ENCODE measurements at regions not wholly inside any gene's neighbourhood (a gene's known extent, or its start where the extent isn't known, plus 50 kb on each side); places are given as distances from the start of the nearest gene placed in this dataset.

GRCh38 chr11:106280036-106280435 is 202.6 kb downstream of the AASDHPPT start:
- H3K27ac ChIP-seq (ENCODE audit: insufficient read depth, low read length) = no peak overlapping the region
- no peaks in the 10 kb centered on the region for H3K79me2 ChIP-seq (ENCODE audit: control insufficient read depth, insufficient read depth, low read length)
- no peak overlapping the region for H2AFZ ChIP-seq (ENCODE audit: low read length)
- no peaks in the 10 kb centered on the region for H3K36me3 ChIP-seq (ENCODE audit: control insufficient read depth, insufficient read depth, low read length)
- no peaks in the 10 kb centered on the region for H4K20me1 ChIP-seq (ENCODE audit: control insufficient read depth, extremely low read depth, insufficient read depth, low read length)
- no peak for DNase-seq (ENCODE audit: low read depth in 2 of 2)
- H3K27me3 ChIP-seq (ENCODE audit: control insufficient read depth, insufficient read depth, low read length) = no peaks in the 10 kb centered on the region
- H3K4me2 ChIP-seq (ENCODE audit: extremely low read depth, insufficient read depth, low read length) = no peak overlapping the region
- no peaks in the 10 kb centered on the region for H3K4me1 ChIP-seq (ENCODE audit: control insufficient read depth, extremely low read depth, insufficient read depth, low read length)
- no peaks in the 10 kb centered on the region for H3K9me3 ChIP-seq (ENCODE audit: control insufficient read depth, insufficient read depth, low read depth, low read length)
- no peak for TF ChIP-seq CTCF (conservative IDR thresholded peaks at IDR 0.05 in 1 of 2, IDR thresholded peaks at IDR 0.05 in 1 of 2; ENCODE audit: low read depth in 1 of 2, low read length in 2 of 2)
- TF ChIP-seq EZH2 (IDR thresholded peaks at IDR 0.05; ENCODE audit: low read length, missing control alignments) = no peak
- no peak overlapping the region for H3K9ac ChIP-seq (ENCODE audit: insufficient read depth, low read length)
- no peak overlapping the region for H3K4me3 ChIP-seq (replicated peaks in 1 of 4; ENCODE audit: control extremely low read depth in 1 of 4, insufficient read depth in 1 of 4, low read depth in 3 of 4, low read length in 4 of 4)

- Histone ChIP-seq H3K27ac (ENCODE audit: insufficient read depth, low read length) (no peak overlapping the region), H3K79me2 (ENCODE audit: control insufficient read depth, insufficient read depth, low read length) (no peaks in the 10 kb centered on the region), H3K4me3 (replicated peaks in 1 of 4; ENCODE audit: control extremely low read depth in 1 of 4, insufficient read depth in 1 of 4, low read depth in 3 of 4, low read length in 4 of 4) (no peak overlapping the region), H3K4me1 (ENCODE audit: control insufficient read depth, extremely low read depth, insufficient read depth, low read length) (no peaks in the 10 kb centered on the region), H4K20me1 (ENCODE audit: control insufficient read depth, extremely low read depth, insufficient read depth, low read length) (no peaks in the 10 kb centered on the region), H3K9ac (ENCODE audit: insufficient read depth, low read length) (no peak overlapping the region), H3K9me3 (ENCODE audit: control insufficient read depth, insufficient read depth, low read depth, low read length) (no peaks in the 10 kb centered on the region), H3K27me3 (ENCODE audit: control insufficient read depth, insufficient read depth, low read length) (no peaks in the 10 kb centered on the region), H3K4me2 (ENCODE audit: extremely low read depth, insufficient read depth, low read length) (no peak overlapping the region), H3K36me3 (ENCODE audit: control insufficient read depth, insufficient read depth, low read length) (no peaks in the 10 kb centered on the region), H2AFZ (ENCODE audit: low read length) (no peak overlapping the region)
- no peak for TF ChIP-seq EZH2 (IDR thresholded peaks at IDR 0.05; ENCODE audit: low read length, missing control alignments)
- TF ChIP-seq CTCF (conservative IDR thresholded peaks at IDR 0.05 in 1 of 2, IDR thresholded peaks at IDR 0.05 in 1 of 2; ENCODE audit: low read depth in 1 of 2, low read length in 2 of 2) = no peak
- peak; percentile 51 to 92 for DNase-seq (ENCODE audit: low read depth in 2 of 2)
These were observed 204.2 kb downstream of the AASDHPPT start for GRCh38 chr11:106281455-106282173.

- Histone ChIP-seq H3K27me3 (ENCODE audit: control insufficient read depth, insufficient read depth, low read length) (no peaks in the 10 kb centered on the region), H3K79me2 (ENCODE audit: control insufficient read depth, insufficient read depth, low read length) (no peaks in the 10 kb centered on the region), H3K27ac (ENCODE audit: insufficient read depth, low read length) (no peak overlapping the region), H3K4me3 (replicated peaks in 1 of 4; ENCODE audit: control extremely low read depth in 1 of 4, insufficient read depth in 1 of 4, low read depth in 3 of 4, low read length in 4 of 4) (no peak overlapping the region), H3K4me2 (ENCODE audit: extremely low read depth, insufficient read depth, low read length) (no peak overlapping the region), H2AFZ (ENCODE audit: low read length) (no peak overlapping the region), H3K4me1 (ENCODE audit: control insufficient read depth, extremely low read depth, insufficient read depth, low read length) (no peaks in the 10 kb centered on the region), H3K9me3 (ENCODE audit: control insufficient read depth, insufficient read depth, low read depth, low read length) (no peaks in the 10 kb centered on the region), H3K9ac (ENCODE audit: insufficient read depth, low read length) (no peak overlapping the region), H4K20me1 (ENCODE audit: control insufficient read depth, extremely low read depth, insufficient read depth, low read length) (no peaks in the 10 kb centered on the region), H3K36me3 (ENCODE audit: control insufficient read depth, insufficient read depth, low read length) (no peaks in the 10 kb centered on the region)
- TF ChIP-seq EZH2 (IDR thresholded peaks at IDR 0.05; ENCODE audit: low read length, missing control alignments) = no peak
- no peak for DNase-seq (ENCODE audit: low read depth in 2 of 2)
These were observed 209.5 kb downstream of the AASDHPPT start for GRCh38 chr11:106286881-106287504.
